ENCODE measurements at regions not wholly inside any gene's neighbourhood (a gene's known extent, or its start where the extent isn't known, plus 50 kb on each side); places are given as distances from the start of the nearest gene placed in this dataset.
"Not testable (repeated sequence)": the region's sequence is repeated elsewhere in the genome, so short reads cannot be mapped to it uniquely, and the experiment has no call there.

GRCh38 chr5:56405116-56405908, 172.2 kb upstream of the ANKRD55 start:
- ChIA-PET CTCF (no interaction called here), POLR2A (no interaction called here)

GRCh38 chr5:56402266-56403220, 169.4 kb upstream of the ANKRD55 start:
- Mint-ChIP-seq H3K27me3 (peaks cover 2% of the 10 kb centered on the region), H3K9me3 (peaks cover 5% of the 10 kb centered on the region), H3K27ac (no peak overlapping the region), H3K4me1 (no peaks in the 10 kb centered on the region), H3K4me3 (no peak overlapping the region), H3K36me3 (ENCODE audit: low read depth) (no peaks in the 10 kb centered on the region)
- POLR2A ChIA-PET, result no interaction called here
- DNase-seq, result no peak
- CTCF ChIA-PET, result interaction anchor here (0.7 to 2.2 kb wide), 4 partner anchors 10 to 17 kb away, joined by 3 to 7 read pairs (median 3); no protein-coding TSS in a partner anchor

More at GRCh38 chr5:56405116-56405908, 172.2 kb upstream of the ANKRD55 start:
- H3K4me1 Mint-ChIP-seq, result no peaks in the 10 kb centered on the region
- H3K36me3 Mint-ChIP-seq (ENCODE audit: low read depth), result no peaks in the 10 kb centered on the region
- H3K27ac Mint-ChIP-seq, result no peak overlapping the region
- H3K4me3 Mint-ChIP-seq, result no peak overlapping the region
- H3K9me3 Mint-ChIP-seq, result peaks cover 5% of the 10 kb centered on the region
- DNase-seq, result no peak
- peaks cover 2% of the 10 kb centered on the region for H3K27me3 Mint-ChIP-seq

GRCh38 chr5:56397796-56398195, 164.7 kb upstream of the ANKRD55 start:
- H3K36me3 Mint-ChIP-seq (ENCODE audit: low read depth); H3K27me3 Mint-ChIP-seq; DNase-seq; H3K4me1 Mint-ChIP-seq; H3K4me3 Mint-ChIP-seq; POLR2A ChIA-PET; H3K27ac Mint-ChIP-seq; CTCF ChIA-PET: not testable (repeated sequence)
- peaks cover 28% of the 10 kb centered on the region for H3K9me3 Mint-ChIP-seq

GRCh38 chr5:56396634-56397033, 163.5 kb upstream of the ANKRD55 start:
- DNase-seq, result no peak
- Mint-ChIP-seq H3K27ac (no peak overlapping the region), H3K27me3 (no peaks in the 10 kb centered on the region), H3K9me3 (peaks cover 34% of the 10 kb centered on the region), H3K4me1 (no peaks in the 10 kb centered on the region), H3K36me3 (ENCODE audit: low read depth) (peaks cover 11% of the 10 kb centered on the region), H3K4me3 (no peak overlapping the region)
- ChIA-PET CTCF (interaction anchor here (1.7 kb wide), 1 partner anchor 15 kb away, joined by 6 read pairs; no protein-coding TSS in a partner anchor), POLR2A (no interaction called here)

- Mint-ChIP-seq H3K27me3 (peaks cover 3% of the 10 kb centered on the region), H3K4me1 (no peaks in the 10 kb centered on the region), H3K4me3 (no peak overlapping the region), H3K27ac (no peak overlapping the region), H3K36me3 (ENCODE audit: low read depth) (peaks cover 4% of the 10 kb centered on the region), H3K9me3 (peaks cover 13% of the 10 kb centered on the region)
- ChIA-PET POLR2A (no interaction called here), CTCF (no interaction called here)
- no peak for DNase-seq
Measured at GRCh38 chr5:56389261-56389660, 156.1 kb upstream of the ANKRD55 start.

- Mint-ChIP-seq H3K9me3 (peaks cover 7% of the 10 kb centered on the region), H3K4me3 (no peak overlapping the region), H3K27me3 (peaks cover 3% of the 10 kb centered on the region), H3K4me1 (no peaks in the 10 kb centered on the region), H3K27ac (no peak overlapping the region), H3K36me3 (ENCODE audit: low read depth) (peaks cover 4% of the 10 kb centered on the region)
- ChIA-PET CTCF (interaction anchor here (1.2 kb wide), 1 partner anchor 14 kb away, joined by 3 read pairs; no protein-coding TSS in a partner anchor), POLR2A (no interaction called here)
- DNase-seq, result no peak
Measured at GRCh38 chr5:56388229-56388985, 155.3 kb upstream of the ANKRD55 start.

- Mint-ChIP-seq H3K9me3 (peaks cover 2% of the 10 kb centered on the region), H3K4me1 (no peaks in the 10 kb centered on the region), H3K27ac (no peak overlapping the region), H3K27me3 (peaks cover 3% of the 10 kb centered on the region), H3K36me3 (ENCODE audit: low read depth) (no peaks in the 10 kb centered on the region), H3K4me3 (no peak overlapping the region)
- DNase-seq, result no peak
- CTCF ChIA-PET, result interaction anchor here (0.7 kb wide), 1 partner anchor 96 kb away, joined by 3 read pairs; no protein-coding TSS in a partner anchor
- POLR2A ChIA-PET, result no interaction called here
Measured at GRCh38 chr5:56386046-56386445, 152.9 kb upstream of the ANKRD55 start.

DNA sequence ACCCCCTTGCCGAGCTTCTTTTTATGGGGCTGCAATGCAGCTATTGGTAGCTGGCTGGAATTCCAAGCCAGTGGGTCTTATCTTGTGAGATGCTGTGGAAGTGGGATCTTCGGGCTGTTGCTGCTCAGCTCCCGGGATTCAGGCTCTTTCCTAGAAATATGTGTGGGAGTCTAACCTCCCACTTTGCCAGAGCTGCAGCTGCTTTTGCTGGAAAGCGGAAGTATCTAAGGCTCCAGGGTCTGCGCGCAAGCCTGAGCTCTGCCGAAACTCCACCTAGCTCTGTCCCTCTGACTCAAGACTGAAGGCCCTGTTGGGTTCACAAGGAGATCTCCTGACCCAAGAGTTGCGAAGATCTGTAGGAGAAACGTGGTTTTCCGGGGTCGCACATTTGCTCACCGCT, 151.1 kb upstream of the ANKRD55 start:
- CTCF ChIA-PET, result interaction anchor here (1.4 kb wide), 1 partner anchor 23 kb away, joined by 3 read pairs; no protein-coding TSS in a partner anchor
- Mint-ChIP-seq H3K4me1 (no peaks in the 10 kb centered on the region), H3K27ac (no peak overlapping the region), H3K27me3 (peaks cover 3% of the 10 kb centered on the region), H3K4me3 (no peak overlapping the region), H3K9me3 (peaks cover 2% of the 10 kb centered on the region), H3K36me3 (ENCODE audit: low read depth) (no peaks in the 10 kb centered on the region)
- DNase-seq, result no peak
- POLR2A ChIA-PET, result interaction anchor here (0.6 kb wide), 1 partner anchor 58 kb away, joined by 3 read pairs; no protein-coding TSS in a partner anchor

GRCh38 chr5:56383761-56384160, 150.6 kb upstream of the ANKRD55 start:
- Mint-ChIP-seq H3K27ac (no peak overlapping the region), H3K4me1 (no peaks in the 10 kb centered on the region), H3K4me3 (no peak overlapping the region), H3K36me3 (ENCODE audit: low read depth) (no peaks in the 10 kb centered on the region), H3K9me3 (peaks cover 2% of the 10 kb centered on the region), H3K27me3 (peaks cover 3% of the 10 kb centered on the region)
- no peak for DNase-seq
- CTCF ChIA-PET, result interaction anchor here (1.4 kb wide), 1 partner anchor 24 kb away, joined by 3 read pairs; no protein-coding TSS in a partner anchor
- POLR2A ChIA-PET, result no interaction called here

GRCh38 chr5:56382896-56383295, 149.8 kb upstream of the ANKRD55 start:
- Mint-ChIP-seq H3K4me1 (no peaks in the 10 kb centered on the region), H3K36me3 (ENCODE audit: low read depth) (no peaks in the 10 kb centered on the region), H3K9me3 (peaks cover 2% of the 10 kb centered on the region), H3K27me3 (peaks cover 3% of the 10 kb centered on the region), H3K27ac (no peak overlapping the region), H3K4me3 (no peak overlapping the region)
- ChIA-PET CTCF (interaction anchor here (1.4 kb wide), 1 partner anchor 24 kb away, joined by 3 read pairs; no protein-coding TSS in a partner anchor), POLR2A (no interaction called here)
- DNase-seq, result no peak

DNA sequence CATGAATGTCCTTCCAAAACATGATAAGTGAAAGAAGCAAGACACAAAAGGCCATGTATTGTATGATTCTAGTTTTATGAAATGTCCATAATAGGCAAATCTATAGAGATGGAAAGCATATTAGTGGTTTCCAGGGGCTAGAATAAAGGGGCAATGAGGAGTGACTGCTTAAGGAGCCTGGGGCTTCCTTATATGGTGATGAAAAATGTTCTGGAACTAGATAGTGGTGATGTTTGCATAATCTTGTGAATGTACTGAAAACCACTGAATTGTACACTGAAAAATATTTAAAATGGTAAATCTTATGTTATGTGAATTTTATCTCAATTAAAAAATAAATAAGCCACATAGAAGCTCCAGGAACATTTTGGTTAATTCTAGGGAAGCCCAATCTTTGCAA, 144.4 kb upstream of the ANKRD55 start:
- no peak overlapping the region for H3K4me3 Mint-ChIP-seq
- no peaks in the 10 kb centered on the region for H3K4me1 Mint-ChIP-seq
- peaks cover 22% of the 10 kb centered on the region for H3K9me3 Mint-ChIP-seq
- H3K27ac Mint-ChIP-seq, result no peak overlapping the region
- H3K36me3 Mint-ChIP-seq (ENCODE audit: low read depth), result peaks cover 2% of the 10 kb centered on the region
- no peak for DNase-seq
- ChIA-PET CTCF (no interaction called here), POLR2A (no interaction called here)
- no peaks in the 10 kb centered on the region for H3K27me3 Mint-ChIP-seq

DNA sequence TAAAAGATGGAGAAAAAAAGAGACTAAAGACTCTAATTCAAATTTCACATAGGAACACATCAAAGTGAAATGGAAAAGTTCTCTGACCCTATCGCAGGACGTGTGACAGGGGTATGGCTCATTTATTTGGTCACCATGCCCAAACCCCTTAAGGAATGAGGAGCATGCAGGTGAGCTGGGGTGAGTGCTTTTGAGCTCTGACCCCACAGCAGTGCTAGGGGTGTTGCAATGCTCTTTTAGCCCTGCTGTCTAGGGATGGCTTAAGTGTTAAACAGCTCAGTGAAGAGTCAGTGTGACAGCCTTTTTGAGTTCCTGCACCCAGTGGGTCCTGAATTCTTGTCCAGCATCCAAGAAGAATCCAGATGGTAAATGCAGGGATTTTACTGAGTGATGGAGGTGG, 143.0 kb upstream of the ANKRD55 start:
- H3K27ac Mint-ChIP-seq, result no peak overlapping the region
- H3K9me3 Mint-ChIP-seq, result peaks cover 20% of the 10 kb centered on the region
- POLR2A ChIA-PET, result no interaction called here
- no peak for DNase-seq
- H3K4me1 Mint-ChIP-seq, result no peaks in the 10 kb centered on the region
- no peaks in the 10 kb centered on the region for H3K27me3 Mint-ChIP-seq
- CTCF ChIA-PET, result no interaction called here
- no peak overlapping the region for H3K4me3 Mint-ChIP-seq
- peaks cover 2% of the 10 kb centered on the region for H3K36me3 Mint-ChIP-seq (ENCODE audit: low read depth)

Measured in activated CD4-positive, alpha-beta T cell treated with anti-CD3 and anti-CD28 coated beads, Interleukin-2, amount 10 ng/mL, durations not matched to agents 7 days and 5 days (primary cell).